SU-DHL-6 (cell line): ENCODE measurements at regions not wholly inside any gene's neighbourhood (a gene's known extent, or its start where the extent isn't known, plus 50 kb on each side); places are given as distances from the start of the nearest gene placed in this dataset.

Source experiments
- CTCF ChIP-seq: fragments of 200-600 bp; sonication (generic); IDR thresholded peaks from one replicate; pipeline ENCODE4 v1.5.1; 2017; ENCODE audit warnings: antibody characterized with exemption, mild to moderate bottlenecking, low read length, moderate library complexity; ENCODE audit not compliant: insufficient read depth, poor library complexity, severe bottlenecking
- EZH2phosphoT487 ChIP-seq: fragments of 200-600 bp; sonication (generic), shearing (Covaris generic); conservative IDR thresholded peaks from 2 replicates; pipeline ENCODE4 v1.6.1; 2018; ENCODE audit warnings: mild to moderate bottlenecking, antibody characterized with exemption, low read length, moderate library complexity, mixed read lengths

DNA sequence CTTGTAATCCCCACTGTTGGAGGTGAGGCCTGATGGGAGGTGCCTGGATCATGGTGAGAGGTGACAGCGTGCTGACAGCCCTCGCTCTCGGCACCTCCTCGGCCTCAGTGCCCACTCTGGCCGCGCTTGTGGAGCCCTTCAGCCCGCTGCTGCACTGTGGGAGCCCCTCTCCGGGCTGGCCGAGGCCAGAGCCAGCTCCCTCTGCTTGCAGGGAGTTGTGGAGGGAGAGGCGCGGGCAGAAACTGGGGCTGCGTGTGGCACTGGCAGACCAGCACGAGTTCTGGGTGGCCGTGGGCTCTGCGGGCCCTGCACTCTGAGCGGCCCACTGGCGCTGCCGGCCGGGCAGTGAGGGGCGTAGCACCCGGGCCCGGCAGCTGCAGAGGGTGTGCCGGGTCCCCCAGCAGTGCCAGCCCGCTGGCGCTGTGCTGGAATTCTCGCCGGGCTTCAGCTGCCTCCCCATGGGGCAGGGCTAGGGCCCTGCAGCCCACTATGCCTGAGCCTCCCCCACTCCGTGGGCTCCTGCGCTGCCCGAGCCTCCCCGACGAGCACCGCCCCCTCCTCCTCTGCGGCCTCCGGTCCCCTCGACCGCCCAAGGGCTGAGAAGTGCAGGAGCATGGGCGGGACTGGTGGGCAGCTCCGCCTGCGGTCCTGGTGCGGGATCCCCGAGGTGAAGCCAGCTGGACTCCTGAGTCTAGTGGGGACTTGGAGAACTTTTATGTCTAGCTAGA lies 197.1 kb downstream of the SPP2 start:
- TF ChIP-seq CTCF (no peak), EZH2phosphoT487 (no peak)
